Spleen (tissue), 11 donors: ENCODE measurements at regions not wholly inside any gene's neighbourhood (a gene's known extent, or its start where the extent isn't known, plus 50 kb on each side); places are given as distances from the start of the nearest gene placed in this dataset.

Experiments used
- DNase-seq: peaks from one replicate; pipeline ENCODE4 v3.0.0-alpha.2; 2020
- H3K27ac ChIP-seq, 8 donors: fragments of 200-600 bp; sonication (generic) in 7 of 8; 1 replicate in 4 of 8; 2 replicates in 4 of 8; pipeline versions ENCODE4 v1.5.0 to v1.8.0; 2016 to 2021; ENCODE audit warnings: inconsistent platforms in 4 of 8, mild to moderate bottlenecking in 4 of 8, moderate library complexity in 1 of 8
- H3K27me3 ChIP-seq, 7 donors: fragments of 200-600 bp; sonication (generic) in 6 of 7; replicated peaks in 1 of 7; 1 replicate in 4 of 7; 2 replicates in 3 of 7; pipeline versions ENCODE4 v1.5.0 to v1.8.0; 2016 to 2021; ENCODE audit warnings: inconsistent platforms in 3 of 7, mild to moderate bottlenecking in 1 of 7
- H3K36me3 ChIP-seq, 6 donors: fragments of 200-600 bp; sonication (generic) in 5 of 6; 1 replicate in 4 of 6; 2 replicates in 2 of 6; pipeline versions ENCODE4 v1.5.0 to v1.8.0; 2016 to 2021; ENCODE audit warnings: inconsistent platforms in 2 of 6
- H3K4me1 ChIP-seq, 6 donors: fragments of 200-600 bp; sonication (generic) in 5 of 6; 1 replicate in 3 of 6; 2 replicates in 3 of 6; pipeline versions ENCODE4 v1.5.0 to v1.8.0; 2016 to 2021; ENCODE audit warnings: inconsistent platforms in 3 of 6
- H3K4me3 ChIP-seq, 8 donors: fragments of 200-600 bp; sonication (generic) in 7 of 8; 1 replicate in 4 of 8; 2 replicates in 4 of 8; pipeline versions ENCODE4 v1.5.0 to v1.8.0; 2016 to 2021; ENCODE audit warnings: inconsistent platforms in 4 of 8, mild to moderate bottlenecking in 4 of 8, moderate library complexity in 2 of 8
- H3K9me3 ChIP-seq, 8 donors: fragments of 200-600 bp; sonication (generic) in 7 of 8; 1 replicate in 4 of 8; 2 replicates in 4 of 8; pipeline versions ENCODE4 v1.5.0 to v1.8.0; 2016 to 2021; ENCODE audit warnings: inconsistent platforms in 4 of 8
- POLR2A ChIP-seq, 3 donors: fragments of 450-650 bp; IDR thresholded peaks; one replicate each; pipeline ENCODE4 v1.5.1; 2017; ENCODE audit warnings: antibody characterized with exemption in 3 of 3, mild to moderate bottlenecking in 1 of 3
- POLR2AphosphoS5 ChIP-seq, 3 donors: sonication (generic); formaldehyde crosslinking; IDR thresholded peaks; one replicate each; pipeline ENCODE4 v1.5.1; 2017; ENCODE audit warnings: antibody characterized with exemption in 3 of 3
- WGBS, 5 donors: extraction: QIAGEN DNeasy Blood & Tissue Kit in 3 of 5; methylation state at CpG; one replicate each; pipeline versions ENCODE4 v1.1.5 to v1.1.7; 2013 to 2018; 5-methylcytosine and 5-hydroxymethylcytosine counted together
- intact Hi-C: fragments of 100-400 bp; cut with DNase I; formaldehyde crosslinking; loops from one replicate; pipeline ENCODE4 v1.15.0; 2023; ENCODE audit warnings: low total_unique reads
- TF ChIP-seq, protein P1 (sequence below), 11 experiments: fragments of 200-600 bp in 7 of 11; fragments of 450-650 bp in 4 of 11; sonication (generic) in 4 of 11; IDR thresholded peaks in 8 of 11; conservative IDR thresholded peaks in 3 of 11; 1 replicate in 7 of 11; 2 replicates in 4 of 11; pipeline versions ENCODE4 v1.4.0 to v1.8.0; 2016 to 2021; ENCODE audit warnings: antibody characterized with exemption in 11 of 11, inconsistent platforms in 4 of 11, mild to moderate bottlenecking in 1 of 11
- donor health status: healthy with polysubstance abuse.
- donor health status: DM: no; HTN: no; CAD: no; lungs with moderate emphysema.
- donor health status: DM: no; HTN: no; CAD: no.
- donor health status: Bipolar disorder and iron deficiency.
- donor health status: healthy.
- donor health status: DM: no; HTN: no; CAD: no.
- donor health status: DM: yes; HTN: yes; CAD: no.

DNA sequence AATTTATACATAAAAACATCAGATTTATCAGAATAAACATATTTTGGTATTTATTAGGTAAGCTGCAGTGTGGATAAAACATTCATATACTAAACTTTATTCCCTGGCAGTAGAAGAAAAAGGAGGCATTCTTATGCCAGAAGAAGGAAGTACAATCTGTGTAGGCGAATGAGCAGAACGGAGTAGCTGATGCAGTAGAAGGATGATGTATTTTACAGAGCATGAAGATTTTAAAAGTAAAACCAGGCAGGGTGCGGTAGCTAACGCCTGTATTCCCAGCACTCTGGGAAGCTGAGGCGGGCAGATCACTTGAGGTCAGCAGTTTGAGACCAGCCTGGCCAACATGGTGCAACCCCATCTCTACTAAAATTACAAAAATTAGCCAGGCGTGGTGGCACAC is 294.9 kb upstream of the MKLN1 start:
- Histone ChIP-seq H3K36me3 (no peaks in the 10 kb centered on the region), H3K4me3 (no peak overlapping the region), H3K27me3 (no peaks in the 10 kb centered on the region), H3K9me3 (no peaks in the 10 kb centered on the region), H3K4me1 (peaks cover 38 to 97% (median 85%) of the 10 kb centered on the region in 6 donors), H3K27ac (peak overlapping the region in 4 of 8 donors; percentile 33 to 63 (median 49))
- no peak for DNase-seq
- intact Hi-C loops: no loop called here
- TF ChIP-seq, protein P1, sequence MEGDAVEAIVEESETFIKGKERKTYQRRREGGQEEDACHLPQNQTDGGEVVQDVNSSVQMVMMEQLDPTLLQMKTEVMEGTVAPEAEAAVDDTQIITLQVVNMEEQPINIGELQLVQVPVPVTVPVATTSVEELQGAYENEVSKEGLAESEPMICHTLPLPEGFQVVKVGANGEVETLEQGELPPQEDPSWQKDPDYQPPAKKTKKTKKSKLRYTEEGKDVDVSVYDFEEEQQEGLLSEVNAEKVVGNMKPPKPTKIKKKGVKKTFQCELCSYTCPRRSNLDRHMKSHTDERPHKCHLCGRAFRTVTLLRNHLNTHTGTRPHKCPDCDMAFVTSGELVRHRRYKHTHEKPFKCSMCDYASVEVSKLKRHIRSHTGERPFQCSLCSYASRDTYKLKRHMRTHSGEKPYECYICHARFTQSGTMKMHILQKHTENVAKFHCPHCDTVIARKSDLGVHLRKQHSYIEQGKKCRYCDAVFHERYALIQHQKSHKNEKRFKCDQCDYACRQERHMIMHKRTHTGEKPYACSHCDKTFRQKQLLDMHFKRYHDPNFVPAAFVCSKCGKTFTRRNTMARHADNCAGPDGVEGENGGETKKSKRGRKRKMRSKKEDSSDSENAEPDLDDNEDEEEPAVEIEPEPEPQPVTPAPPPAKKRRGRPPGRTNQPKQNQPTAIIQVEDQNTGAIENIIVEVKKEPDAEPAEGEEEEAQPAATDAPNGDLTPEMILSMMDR (IDR thresholded peaks at IDR 0.05 in 8 of 11, conservative IDR thresholded peaks at IDR 0.05 in 3 of 11): no peak
- TF ChIP-seq POLR2A (IDR thresholded peaks at IDR 0.05): no peak
- no peak for TF ChIP-seq POLR2AphosphoS5 (IDR thresholded peaks at IDR 0.05)
- WGBS, 5 donors: 78 to 82% (median 82%) methylated on average over 6 of the region's 6 CpGs

DNA sequence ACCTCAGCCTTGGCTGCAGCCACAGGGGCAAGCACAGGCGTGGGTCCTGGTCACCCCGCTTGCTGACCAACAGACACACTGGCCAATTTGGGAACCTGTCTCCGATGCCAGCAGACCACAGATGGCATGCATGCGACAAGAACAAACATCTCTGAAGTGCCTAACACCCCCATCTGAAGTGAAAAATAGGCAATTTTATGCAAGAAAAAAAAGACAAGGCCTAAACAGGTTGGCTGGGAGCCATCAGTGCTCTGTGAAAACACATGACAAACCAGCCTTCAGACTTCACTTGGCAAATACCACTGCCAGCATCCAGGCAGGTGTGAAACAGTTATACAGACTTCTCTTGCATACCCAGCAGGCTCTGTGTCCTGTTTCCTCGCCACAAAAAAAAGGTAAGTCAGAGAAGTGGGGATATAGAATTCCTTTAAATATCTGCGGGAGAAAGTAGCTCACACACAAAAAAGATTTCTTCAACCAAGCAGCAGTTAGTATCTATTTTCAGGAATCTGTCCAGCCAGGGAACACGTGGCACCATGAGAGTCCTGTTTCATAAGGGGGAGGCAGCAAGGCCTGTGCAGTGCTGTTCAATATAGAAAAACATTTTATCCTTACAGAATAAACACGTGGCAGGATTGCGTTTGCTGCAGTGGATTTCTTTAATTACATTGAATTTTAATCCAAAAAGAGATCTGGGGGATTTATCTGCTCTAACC is 293.4 kb upstream of the MKLN1 start:
- intact Hi-C loops: no loop called here
- WGBS, 5 donors: 81 to 89% (median 86%) methylated on average over 9 of the region's 9 CpGs
- H3K4me1 ChIP-seq: peaks cover 45 to 97% (median 85%) of the 10 kb centered on the region in 6 donors
- H3K36me3 ChIP-seq: peaks cover 0 to 8% (median 0%) of the 10 kb centered on the region in 6 donors
- H3K9me3 ChIP-seq: no peaks in the 10 kb centered on the region
- no peak for DNase-seq
- no peaks in the 10 kb centered on the region for H3K27me3 ChIP-seq
- no peak overlapping the region for H3K4me3 ChIP-seq
- TF ChIP-seq, protein P1 (IDR thresholded peaks at IDR 0.05 in 8 of 11, conservative IDR thresholded peaks at IDR 0.05 in 3 of 11): no peak
- TF ChIP-seq POLR2AphosphoS5 (IDR thresholded peaks at IDR 0.05) (peak; percentile 22 to 44 (median 25)), POLR2A (IDR thresholded peaks at IDR 0.05) (no peak)
- H3K27ac ChIP-seq: peak overlapping the region in 4 of 8 donors; percentile 21 to 31 (median 25)

DNA sequence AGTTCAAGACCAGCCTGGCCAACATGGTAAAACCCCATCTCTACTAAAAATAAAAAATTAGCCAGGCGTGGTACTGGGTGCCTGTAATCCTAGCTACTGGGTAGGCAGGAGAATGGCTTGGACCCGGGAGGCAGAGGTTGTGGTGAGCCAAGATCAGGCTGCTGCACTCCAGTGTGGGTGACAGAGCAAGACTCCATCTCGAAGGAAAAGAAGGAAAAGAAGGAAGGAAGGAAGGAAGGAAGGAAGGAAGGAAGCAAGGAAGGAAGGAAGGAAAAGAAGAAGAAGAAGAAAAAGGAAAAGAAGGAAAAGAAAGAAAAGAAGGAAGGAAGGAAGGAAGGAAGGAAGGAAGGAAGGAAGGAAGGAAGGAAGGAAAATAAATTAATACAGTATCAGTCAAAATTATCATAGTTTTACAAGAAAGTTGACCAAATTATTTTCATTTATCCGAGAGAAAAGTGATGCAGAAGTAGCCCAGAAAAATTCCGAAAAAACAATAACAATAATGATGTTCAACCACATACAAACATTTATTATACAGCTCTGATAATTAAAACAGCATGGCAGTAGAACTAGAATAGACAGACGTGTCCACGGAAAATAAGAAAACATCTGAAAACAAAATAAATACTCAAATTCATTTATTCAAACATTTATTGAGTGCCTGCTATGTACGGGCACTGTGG is 292.4 kb upstream of the MKLN1 start:
- H3K4me1 ChIP-seq: peaks cover 54 to 97% (median 86%) of the 10 kb centered on the region in 6 donors
- H3K36me3 ChIP-seq: peaks cover 0 to 8% (median 0%) of the 10 kb centered on the region in 6 donors
- intact Hi-C loops: no loop called here
- no peaks in the 10 kb centered on the region for H3K9me3 ChIP-seq
- no peak for DNase-seq
- H3K27ac ChIP-seq: peak overlapping the region in 2 of 8 donors; percentile 21 to 29
- no peak overlapping the region for H3K4me3 ChIP-seq
- no peak for TF ChIP-seq POLR2AphosphoS5 (IDR thresholded peaks at IDR 0.05)
- no peak for TF ChIP-seq POLR2A (IDR thresholded peaks at IDR 0.05)
- TF ChIP-seq, protein P1 (IDR thresholded peaks at IDR 0.05 in 8 of 11, conservative IDR thresholded peaks at IDR 0.05 in 3 of 11): no peak
- H3K27me3 ChIP-seq: no peaks in the 10 kb centered on the region
- 83 to 87% (median 84%) methylated on average over 8 of the region's 8 CpGs for WGBS, 5 donors

DNA sequence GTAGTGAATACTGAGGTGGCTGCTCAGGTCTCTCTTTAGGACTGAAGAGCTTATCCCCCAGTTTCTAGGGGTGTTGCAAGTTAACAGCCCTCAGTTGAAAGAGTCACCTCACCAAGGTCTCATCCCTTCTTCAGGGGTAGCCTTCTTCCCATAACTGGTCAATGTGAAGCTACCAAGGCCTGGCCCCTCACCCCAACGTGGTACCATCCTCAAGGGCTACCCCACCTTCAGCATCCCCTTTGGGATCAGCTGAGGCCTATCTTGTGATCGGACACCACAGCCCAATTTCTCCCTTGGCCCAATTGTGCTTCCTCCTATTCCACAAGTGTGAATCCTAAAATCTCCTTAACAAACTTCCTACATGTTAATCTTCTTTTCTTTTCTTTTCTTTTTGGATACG is 289.5 kb upstream of the MKLN1 start:
- no peak for DNase-seq
- intact Hi-C loops: no loop called here
- peaks cover 0 to 12% (median 0%) of the 10 kb centered on the region in 6 donors for H3K36me3 ChIP-seq
- no peak overlapping the region for H3K4me3 ChIP-seq
- peak overlapping the region in 6 of 8 donors; percentile 19 to 61 (median 48) for H3K27ac ChIP-seq
- TF ChIP-seq, protein P1 (IDR thresholded peaks at IDR 0.05 in 8 of 11, conservative IDR thresholded peaks at IDR 0.05 in 3 of 11): no peak
- TF ChIP-seq POLR2AphosphoS5 (IDR thresholded peaks at IDR 0.05) (peak in 1 of 3 donors; percentile 31), POLR2A (IDR thresholded peaks at IDR 0.05) (no peak)
- H3K9me3 ChIP-seq: no peaks in the 10 kb centered on the region
- H3K4me1 ChIP-seq: peaks cover 46 to 97% (median 71%) of the 10 kb centered on the region in 6 donors
- WGBS, 5 donors: 81 to 89% (median 86%) methylated on average over 3 of the region's 3 CpGs
- H3K27me3 ChIP-seq: no peaks in the 10 kb centered on the region
